Neural cell (in vitro differentiated cells): ENCODE measurements at regions not wholly inside any gene's neighbourhood (a gene's known extent, or its start where the extent isn't known, plus 50 kb on each side); places are given as distances from the start of the nearest gene placed in this dataset.

Experiments
- CTCF ChIP-seq: fragments of 450-650 bp; IDR thresholded peaks from 2 replicates; pipeline ENCODE4 v1.5.1; 2014; ENCODE audit warnings: antibody characterized with exemption, mild to moderate bottlenecking, moderate library complexity; ENCODE audit not compliant: poor library complexity, severe bottlenecking
- EZH2 ChIP-seq: fragments of 200-600, 300-800 bp; shearing (Covaris generic), sonication (generic); IDR thresholded peaks from 2 replicates; pipeline ENCODE4 v1.6.1; 2014; ENCODE audit warnings: antibody characterized with exemption, low read length, borderline replicate concordance, mild to moderate bottlenecking; ENCODE audit not compliant: insufficient read depth, poor library complexity, severe bottlenecking
- MXI1 ChIP-seq: fragments of 450-650 bp; conservative IDR thresholded peaks from 2 replicates; pipeline ENCODE4 v1.6.1; 2014; ENCODE audit warnings: antibody characterized with exemption, mild to moderate bottlenecking; ENCODE audit not compliant: poor library complexity, severe bottlenecking
- POLR2AphosphoS5 ChIP-seq: IDR thresholded peaks from 2 replicates; pipeline ENCODE4 v1.6.1; 2012
- RAD21 ChIP-seq: fragments of 450-650 bp; conservative IDR thresholded peaks from 2 replicates; pipeline ENCODE4 v1.6.1; 2014; ENCODE audit warnings: antibody characterized with exemption, mild to moderate bottlenecking, moderate library complexity
- REST ChIP-seq: IDR thresholded peaks from 2 replicates; pipeline ENCODE4 v1.6.1; 2012; ENCODE audit warnings: borderline replicate concordance
- SMC3 ChIP-seq: fragments of 450-650 bp; conservative IDR thresholded peaks from 2 replicates; pipeline ENCODE4 v1.6.1; 2014; ENCODE audit warnings: antibody characterized with exemption, mild to moderate bottlenecking, moderate library complexity; ENCODE audit not compliant: poor library complexity
- TAF1 ChIP-seq: IDR thresholded peaks from 2 replicates; pipeline ENCODE4 v1.6.1; 2012; ENCODE audit warnings: low read depth

GRCh38 chr2:120526047-120526562, 180.2 kb downstream of the INHBB start:
- TF ChIP-seq POLR2AphosphoS5 (no peak), CTCF (no peak), EZH2 (no peak), TAF1 (no peak), MXI1 (no peak), RAD21 (no peak), SMC3 (no peak), REST (no peak)
